Dermis microvascular lymphatic vessel endothelial cell (primary cell): ENCODE measurements at regions not wholly inside any gene's neighbourhood (a gene's known extent, or its start where the extent isn't known, plus 50 kb on each side); places are given as distances from the start of the nearest gene placed in this dataset.

Experiments
- DNase-seq, 2 donors: peaks; one replicate each; pipeline versions ENCODE4 v3.0.0 to v3.0.0-alpha.2; 2010; ENCODE audit warnings: low read depth in 2 of 2

GRCh38 chr6:170135821-170136471 lies 154.9 kb downstream of the DLL1 start:
- no peak for DNase-seq

GRCh38 chr6:170135461-170135820 lies 155.4 kb downstream of the DLL1 start:
- DNase-seq = no peak

- no peak for DNase-seq
Measured at GRCh38 chr6:170134471-170135440, 156.1 kb downstream of the DLL1 start.

GRCh38 chr6:170134031-170134470 lies 156.8 kb downstream of the DLL1 start:
- no peak for DNase-seq

GRCh38 chr6:170132561-170132991 lies 158.3 kb downstream of the DLL1 start:
- no peak for DNase-seq

- DNase-seq = no peak
Measured at GRCh38 chr6:170132011-170132521, 158.8 kb downstream of the DLL1 start.

- no peak for DNase-seq
Measured at GRCh38 chr6:170131351-170131750, 159.5 kb downstream of the DLL1 start.

- no peak for DNase-seq
Measured at GRCh38 chr6:170130771-170131241, 160.1 kb downstream of the DLL1 start.

GRCh38 chr6:170130201-170130621 lies 160.7 kb downstream of the DLL1 start:
- DNase-seq = no peak

GRCh38 chr6:170129691-170130171 lies 161.1 kb downstream of the DLL1 start:
- DNase-seq = no peak

GRCh38 chr6:170128811-170129681 lies 161.8 kb downstream of the DLL1 start:
- DNase-seq = no peak

GRCh38 chr6:170128346-170128745 lies 162.5 kb downstream of the DLL1 start:
- no peak for DNase-seq

- DNase-seq = no peak
Measured at GRCh38 chr6:170127151-170127550, 163.7 kb downstream of the DLL1 start.

GRCh38 chr6:170125456-170126300 lies 165.2 kb downstream of the DLL1 start:
- no peak for DNase-seq

GRCh38 chr6:170124836-170125235 lies 166.0 kb downstream of the DLL1 start:
- DNase-seq = no peak

- DNase-seq = no peak
Measured at GRCh38 chr6:170124150-170124549, 166.7 kb downstream of the DLL1 start.

GRCh38 chr6:170122651-170123050 lies 168.2 kb downstream of the DLL1 start:
- no peak for DNase-seq

- no peak for DNase-seq
Measured at GRCh38 chr6:170117111-170117972, 173.5 kb downstream of the DLL1 start.

- DNase-seq = no peak
Measured at GRCh38 chr6:170116636-170117035, 174.2 kb downstream of the DLL1 start.
